ENCODE measurements at regions not wholly inside any gene's neighbourhood (a gene's known extent, or its start where the extent isn't known, plus 50 kb on each side); places are given as distances from the start of the nearest gene placed in this dataset.

DNA sequence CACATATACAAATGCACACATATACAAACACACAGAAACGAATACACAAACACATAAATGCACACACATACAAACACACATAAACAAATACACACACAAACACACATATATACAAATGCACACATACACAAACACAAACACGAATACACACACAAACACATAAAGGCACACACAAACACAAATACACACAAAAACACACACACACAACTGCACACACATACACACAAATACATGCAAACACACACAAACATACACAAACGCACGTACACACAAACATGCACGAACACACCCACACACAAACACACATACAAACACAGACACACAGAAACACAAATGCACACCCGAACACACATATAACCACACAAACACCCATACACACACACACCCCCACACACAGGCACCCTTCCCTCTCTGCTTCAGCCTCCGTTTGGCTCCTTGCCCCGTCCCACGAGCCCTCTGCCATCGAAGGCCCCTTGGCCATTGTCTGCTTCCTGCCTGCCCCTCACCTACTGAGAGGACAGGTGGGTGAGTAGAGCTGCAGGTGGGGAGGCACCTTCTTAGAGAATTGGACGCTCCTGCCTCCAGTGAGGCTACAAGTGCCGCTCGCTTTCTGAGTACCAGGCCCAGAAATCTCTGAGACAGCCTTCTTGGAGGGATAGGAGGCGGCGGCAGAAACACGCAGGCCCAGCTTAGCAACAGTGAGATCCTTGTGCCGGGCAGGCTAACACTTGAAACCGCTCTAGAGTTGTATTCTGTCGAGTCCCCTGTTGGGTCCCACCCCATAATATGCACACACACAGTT is 331.2 kb downstream of the FOXL1 start:
- Histone ChIP-seq H3K79me2 (ENCODE audit: low read length) (no peaks in the 10 kb centered on the region), H3K9me3 (ENCODE audit: insufficient read depth, low read length) (no peaks in the 10 kb centered on the region), H3K27me3 (ENCODE audit: low read depth, low read length) (no peaks in the 10 kb centered on the region), H3K4me3 (ENCODE audit: low read length) (no peak overlapping the region), H4K20me1 (ENCODE audit: insufficient read depth, low read length) (no peaks in the 10 kb centered on the region), H3K27ac (ENCODE audit: low read length) (no peak overlapping the region), H3K4me2 (ENCODE audit: low read length) (no peak overlapping the region), H2AFZ (ENCODE audit: low read depth, low read length) (no peak overlapping the region), H3K9ac (ENCODE audit: low read length) (no peak overlapping the region), H3K36me3 (replicated peaks; ENCODE audit: low read depth, low read length) (no peaks in the 10 kb centered on the region), H3K4me1 (ENCODE audit: low read length) (no peaks in the 10 kb centered on the region)
- TF ChIP-seq, protein P1, sequence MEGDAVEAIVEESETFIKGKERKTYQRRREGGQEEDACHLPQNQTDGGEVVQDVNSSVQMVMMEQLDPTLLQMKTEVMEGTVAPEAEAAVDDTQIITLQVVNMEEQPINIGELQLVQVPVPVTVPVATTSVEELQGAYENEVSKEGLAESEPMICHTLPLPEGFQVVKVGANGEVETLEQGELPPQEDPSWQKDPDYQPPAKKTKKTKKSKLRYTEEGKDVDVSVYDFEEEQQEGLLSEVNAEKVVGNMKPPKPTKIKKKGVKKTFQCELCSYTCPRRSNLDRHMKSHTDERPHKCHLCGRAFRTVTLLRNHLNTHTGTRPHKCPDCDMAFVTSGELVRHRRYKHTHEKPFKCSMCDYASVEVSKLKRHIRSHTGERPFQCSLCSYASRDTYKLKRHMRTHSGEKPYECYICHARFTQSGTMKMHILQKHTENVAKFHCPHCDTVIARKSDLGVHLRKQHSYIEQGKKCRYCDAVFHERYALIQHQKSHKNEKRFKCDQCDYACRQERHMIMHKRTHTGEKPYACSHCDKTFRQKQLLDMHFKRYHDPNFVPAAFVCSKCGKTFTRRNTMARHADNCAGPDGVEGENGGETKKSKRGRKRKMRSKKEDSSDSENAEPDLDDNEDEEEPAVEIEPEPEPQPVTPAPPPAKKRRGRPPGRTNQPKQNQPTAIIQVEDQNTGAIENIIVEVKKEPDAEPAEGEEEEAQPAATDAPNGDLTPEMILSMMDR (IDR thresholded peaks at IDR 0.05; ENCODE audit: low read depth, low read length), result no peak
- no peak for TF ChIP-seq EZH2phosphoT487 (IDR thresholded peaks at IDR 0.05; ENCODE audit: low read depth)

GRCh38 chr16:86910161-86910769 is 331.9 kb downstream of the FOXL1 start:
- Histone ChIP-seq H3K27ac (ENCODE audit: low read length) (no peak overlapping the region), H3K4me2 (ENCODE audit: low read length) (no peak overlapping the region), H3K9me3 (ENCODE audit: insufficient read depth, low read length) (no peaks in the 10 kb centered on the region), H3K4me3 (ENCODE audit: low read length) (no peak overlapping the region), H3K9ac (ENCODE audit: low read length) (no peak overlapping the region), H3K27me3 (ENCODE audit: low read depth, low read length) (no peaks in the 10 kb centered on the region), H2AFZ (ENCODE audit: low read depth, low read length) (no peak overlapping the region), H3K79me2 (ENCODE audit: low read length) (no peaks in the 10 kb centered on the region), H3K36me3 (replicated peaks; ENCODE audit: low read depth, low read length) (no peaks in the 10 kb centered on the region), H3K4me1 (ENCODE audit: low read length) (no peaks in the 10 kb centered on the region), H4K20me1 (ENCODE audit: insufficient read depth, low read length) (no peaks in the 10 kb centered on the region)
- TF ChIP-seq EZH2phosphoT487 (IDR thresholded peaks at IDR 0.05; ENCODE audit: low read depth), result no peak
- TF ChIP-seq, protein P1 (IDR thresholded peaks at IDR 0.05; ENCODE audit: low read depth, low read length), result no peak

- Histone ChIP-seq H3K4me1 (ENCODE audit: low read length) (no peaks in the 10 kb centered on the region), H2AFZ (ENCODE audit: low read depth, low read length) (no peak overlapping the region), H3K27ac (ENCODE audit: low read length) (no peak overlapping the region), H3K36me3 (replicated peaks; ENCODE audit: low read depth, low read length) (no peaks in the 10 kb centered on the region), H4K20me1 (ENCODE audit: insufficient read depth, low read length) (no peaks in the 10 kb centered on the region), H3K27me3 (ENCODE audit: low read depth, low read length) (no peaks in the 10 kb centered on the region), H3K4me2 (ENCODE audit: low read length) (no peak overlapping the region), H3K79me2 (ENCODE audit: low read length) (no peaks in the 10 kb centered on the region), H3K9ac (ENCODE audit: low read length) (no peak overlapping the region), H3K4me3 (ENCODE audit: low read length) (no peak overlapping the region), H3K9me3 (ENCODE audit: insufficient read depth, low read length) (no peaks in the 10 kb centered on the region)
- TF ChIP-seq, protein P1 (IDR thresholded peaks at IDR 0.05; ENCODE audit: low read depth, low read length), result no peak
- TF ChIP-seq EZH2phosphoT487 (IDR thresholded peaks at IDR 0.05; ENCODE audit: low read depth), result no peak
These were observed 333.1 kb downstream of the FOXL1 start for GRCh38 chr16:86911437-86911958.

GRCh38 chr16:86913886-86914285 is 335.5 kb downstream of the FOXL1 start:
- Histone ChIP-seq H3K27me3 (ENCODE audit: low read depth, low read length) (no peaks in the 10 kb centered on the region), H3K79me2 (ENCODE audit: low read length) (no peaks in the 10 kb centered on the region), H3K9me3 (ENCODE audit: insufficient read depth, low read length) (no peaks in the 10 kb centered on the region), H3K4me2 (ENCODE audit: low read length) (no peak overlapping the region), H3K4me3 (ENCODE audit: low read length) (no peak overlapping the region), H2AFZ (ENCODE audit: low read depth, low read length) (no peak overlapping the region), H3K36me3 (replicated peaks; ENCODE audit: low read depth, low read length) (no peaks in the 10 kb centered on the region), H3K27ac (ENCODE audit: low read length) (no peak overlapping the region), H3K4me1 (ENCODE audit: low read length) (no peaks in the 10 kb centered on the region), H3K9ac (ENCODE audit: low read length) (no peak overlapping the region), H4K20me1 (ENCODE audit: insufficient read depth, low read length) (no peaks in the 10 kb centered on the region)
- TF ChIP-seq, protein P1 (IDR thresholded peaks at IDR 0.05; ENCODE audit: low read depth, low read length), result no peak
- no peak for TF ChIP-seq EZH2phosphoT487 (IDR thresholded peaks at IDR 0.05; ENCODE audit: low read depth)
